CMK (cell line): ENCODE measurements at regions not wholly inside any gene's neighbourhood (a gene's known extent, or its start where the extent isn't known, plus 50 kb on each side); places are given as distances from the start of the nearest gene placed in this dataset.
"Not testable (repeated sequence)": the region's sequence is repeated elsewhere in the genome, so short reads cannot be mapped to it uniquely, and the experiment has no call there.

Experiments used
- DNase-seq: peaks from one replicate; pipeline ENCODE4 v3.0.0-alpha.2; 2010; ENCODE audit warnings: low read depth

GRCh38 chr18:49731860-49732311 lies 81.4 kb downstream of the ACAA2 start:
- DNase-seq: no peak

DNA sequence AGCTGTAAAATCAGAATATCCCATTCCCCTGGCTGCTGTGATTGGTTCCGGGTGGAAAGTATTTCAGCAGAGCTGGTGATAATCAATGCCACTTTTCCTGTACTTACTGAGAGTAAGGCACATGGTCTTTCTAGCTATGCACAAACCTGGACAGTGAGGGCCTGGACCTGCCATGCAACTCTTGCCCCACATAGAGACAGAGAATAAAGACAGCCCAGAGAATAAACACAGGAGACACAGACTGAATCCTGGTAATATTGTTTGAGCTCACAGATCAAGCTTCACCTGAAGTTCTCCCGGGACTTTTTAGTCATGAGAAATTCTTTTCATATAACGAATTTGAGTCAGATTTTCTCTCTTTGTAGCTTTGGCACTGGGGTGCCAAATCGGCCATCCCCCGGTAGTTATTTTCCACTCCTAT lies 81.9 kb downstream of the ACAA2 start:
- DNase-seq: no peak

GRCh38 chr18:49730951-49731391 lies 82.4 kb downstream of the ACAA2 start:
- no peak for DNase-seq

- DNase-seq: peak; percentile 12
Measured at GRCh38 chr18:49728542-49728941, 84.8 kb downstream of the ACAA2 start.

GRCh38 chr18:49727816-49728215 lies 85.5 kb downstream of the ACAA2 start:
- no peak for DNase-seq

DNA sequence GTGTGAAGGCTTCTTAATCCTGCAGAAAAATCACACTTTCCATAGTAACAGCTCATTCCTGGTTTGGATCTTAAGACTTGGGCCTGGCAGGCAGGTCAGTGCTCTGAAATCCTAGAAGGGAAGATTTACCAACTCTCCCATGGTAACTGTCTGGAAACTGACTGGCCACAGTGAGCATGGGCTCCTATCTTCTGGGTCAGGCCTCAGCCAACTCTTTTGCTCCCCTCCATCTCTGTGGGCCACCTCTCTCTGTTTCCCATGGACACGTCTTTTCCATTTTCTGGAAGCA lies 86.7 kb downstream of the ACAA2 start:
- no peak for DNase-seq

GRCh38 chr18:49725809-49726674 lies 87.3 kb downstream of the ACAA2 start:
- DNase-seq: no peak

DNA sequence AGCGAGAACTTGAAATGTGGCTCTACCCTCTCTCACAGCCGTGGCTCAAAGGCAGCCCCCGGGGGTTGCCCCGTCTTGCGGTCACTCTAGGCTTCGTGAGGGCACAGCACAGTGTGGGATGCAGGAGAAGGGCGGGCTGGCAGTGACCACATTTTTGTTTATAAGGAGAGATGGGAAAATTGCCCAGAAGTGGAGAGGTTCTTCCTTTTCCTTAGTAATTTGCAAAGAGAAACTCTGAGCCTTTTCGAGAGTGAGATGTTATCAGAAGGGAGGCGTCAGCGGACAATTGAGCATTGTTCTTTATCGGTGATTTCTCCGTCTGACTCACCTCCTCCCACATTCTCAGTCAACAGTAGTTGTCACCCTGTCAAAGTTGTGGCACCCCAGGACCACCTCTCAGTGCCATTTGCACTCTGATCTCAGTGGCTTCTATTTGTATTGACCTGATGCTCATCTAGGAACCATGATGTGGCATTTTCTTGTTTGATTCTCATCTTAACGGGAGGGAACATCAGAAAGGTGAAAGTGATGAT lies 89.6 kb downstream of the ACAA2 start:
- no peak for DNase-seq

DNA sequence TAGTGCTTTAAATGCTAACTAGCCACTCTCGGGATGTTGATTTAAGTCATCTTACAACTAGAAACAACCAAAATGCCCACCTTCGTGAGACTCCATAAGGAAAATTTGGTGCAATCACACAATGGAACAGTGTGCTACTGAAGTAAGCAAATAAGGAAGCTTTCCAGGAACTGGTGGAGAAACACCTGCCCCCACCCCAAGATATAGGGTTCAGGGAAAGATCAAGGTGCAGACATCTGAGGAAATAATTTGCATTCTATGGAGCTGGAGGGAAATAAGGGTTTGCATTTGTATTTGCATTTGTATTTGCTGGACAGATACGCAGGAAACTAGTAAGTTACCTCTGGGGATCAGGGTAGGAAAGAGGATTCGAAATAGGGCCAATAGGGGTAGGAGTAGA lies 90.9 kb downstream of the ACAA2 start:
- no peak for DNase-seq

- no peak for DNase-seq
Measured at GRCh38 chr18:49721981-49722380, 91.4 kb downstream of the ACAA2 start.

DNA sequence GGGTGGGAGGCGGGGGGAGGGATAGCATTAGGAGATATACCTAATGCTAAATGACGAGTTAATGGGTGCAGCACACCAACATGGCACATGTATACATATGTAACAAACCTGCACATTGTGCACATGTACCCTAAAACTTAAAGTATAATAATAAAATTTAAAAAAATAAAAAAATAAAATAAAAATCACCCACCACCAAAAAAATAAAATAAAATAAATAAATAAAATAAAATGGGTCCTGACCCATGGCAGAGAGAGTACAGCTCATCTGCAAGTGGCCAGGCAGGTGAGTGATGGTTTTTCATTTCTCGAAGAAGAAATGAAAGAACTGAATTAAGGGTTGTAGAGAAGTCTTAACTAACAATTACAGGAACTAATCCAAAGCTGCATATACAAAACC lies 92.4 kb downstream of the ACAA2 start:
- not testable (repeated sequence) for DNase-seq

- DNase-seq: no peak
Measured at GRCh38 chr18:49717617-49718016, 95.7 kb downstream of the ACAA2 start.

DNA sequence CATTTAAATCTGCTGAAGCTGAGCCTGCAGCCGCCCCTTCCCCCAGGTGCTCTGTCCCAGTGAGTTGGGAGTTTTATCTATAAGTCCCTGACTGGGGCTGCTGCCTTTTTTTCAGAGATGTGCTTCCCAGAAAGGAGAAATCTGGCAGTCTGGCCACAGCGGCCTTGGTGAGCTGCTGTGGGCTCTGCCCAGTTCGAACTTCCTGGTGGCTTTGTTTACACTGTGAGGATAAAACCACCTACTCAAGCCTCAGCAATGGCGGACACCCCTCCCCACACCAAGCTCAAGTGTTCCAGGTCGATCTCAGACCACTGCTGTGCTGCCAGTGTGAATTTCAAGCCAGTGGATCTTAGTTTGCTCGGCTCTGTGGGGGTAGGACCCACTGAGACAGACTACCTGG lies 97.3 kb downstream of the ACAA2 start:
- DNase-seq: no peak

- no peak for DNase-seq
Measured at GRCh38 chr18:49709347-49709690, 104.0 kb downstream of the ACAA2 start.

- no peak for DNase-seq
Measured at GRCh38 chr18:49708662-49709346, 104.5 kb downstream of the ACAA2 start.

DNA sequence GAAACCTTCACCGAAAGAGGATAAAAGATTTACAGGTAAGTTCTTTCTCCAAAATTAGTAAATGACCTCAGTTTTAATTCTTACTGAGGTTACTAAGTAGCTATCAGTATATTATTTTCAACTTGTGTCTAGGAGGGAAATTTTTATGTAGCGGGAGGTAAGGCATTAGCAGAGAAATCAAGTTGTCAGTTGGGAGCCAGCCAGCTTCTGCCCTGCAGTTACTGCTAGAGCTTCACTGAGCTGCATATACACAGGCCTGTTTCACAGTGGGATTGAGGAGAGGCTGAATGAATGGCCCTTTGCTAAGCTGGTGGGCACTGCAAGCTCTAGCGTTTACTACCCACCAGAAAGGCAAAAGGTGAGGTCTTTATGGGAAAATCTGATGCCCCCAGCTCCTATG lies 105.7 kb downstream of the ACAA2 start:
- DNase-seq: no peak

DNA sequence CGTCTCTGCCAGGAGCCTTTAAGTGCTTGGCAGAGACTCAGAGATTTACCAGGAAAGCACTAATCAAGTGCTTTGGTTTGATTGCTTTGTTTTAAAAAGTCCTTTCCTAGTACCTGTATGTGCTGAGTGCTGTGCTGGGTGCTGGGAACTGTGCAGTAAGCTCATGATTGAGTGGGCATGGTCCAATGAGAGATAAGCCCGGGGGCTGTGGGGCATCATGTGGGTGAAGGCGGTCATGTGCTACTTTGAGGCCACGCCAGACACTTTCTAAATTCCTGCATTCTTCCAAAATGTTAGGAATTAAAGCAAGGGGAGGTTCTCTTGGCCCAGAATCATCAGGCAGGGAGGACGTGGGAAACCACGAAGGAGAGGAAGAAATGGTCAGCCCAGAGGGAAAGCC lies 109.0 kb downstream of the ACAA2 start:
- DNase-seq: no peak

- no peak for DNase-seq
Measured at GRCh38 chr18:49701190-49701589, 112.1 kb downstream of the ACAA2 start.

- DNase-seq: no peak
Measured at GRCh38 chr18:49699303-49699702, 114.0 kb downstream of the ACAA2 start.

DNA sequence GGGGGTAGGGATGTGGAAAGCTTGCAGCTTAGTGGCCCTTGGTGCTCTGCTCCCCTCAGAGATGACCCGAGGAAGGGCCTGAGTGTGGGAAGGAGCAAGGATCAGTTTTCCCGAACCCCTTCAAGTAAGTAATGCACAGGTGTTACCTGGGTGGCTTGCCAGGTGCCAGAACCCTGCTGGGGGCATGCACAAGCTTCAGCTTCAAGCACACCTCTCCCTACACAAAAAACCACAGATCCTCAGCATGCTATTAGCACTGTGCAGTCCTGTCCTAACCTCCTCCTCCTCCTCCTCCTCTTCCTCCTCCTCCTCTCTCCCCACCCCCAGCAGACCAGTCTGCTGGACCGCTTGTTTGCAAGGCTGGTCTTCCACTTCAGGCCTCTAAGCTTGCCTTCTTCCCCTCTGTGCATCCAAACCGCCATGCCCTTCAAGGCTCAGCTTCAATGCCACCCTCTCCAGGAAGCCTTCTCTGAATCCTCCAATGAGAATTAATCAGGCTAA lies 114.8 kb downstream of the ACAA2 start:
- no peak for DNase-seq

DNA sequence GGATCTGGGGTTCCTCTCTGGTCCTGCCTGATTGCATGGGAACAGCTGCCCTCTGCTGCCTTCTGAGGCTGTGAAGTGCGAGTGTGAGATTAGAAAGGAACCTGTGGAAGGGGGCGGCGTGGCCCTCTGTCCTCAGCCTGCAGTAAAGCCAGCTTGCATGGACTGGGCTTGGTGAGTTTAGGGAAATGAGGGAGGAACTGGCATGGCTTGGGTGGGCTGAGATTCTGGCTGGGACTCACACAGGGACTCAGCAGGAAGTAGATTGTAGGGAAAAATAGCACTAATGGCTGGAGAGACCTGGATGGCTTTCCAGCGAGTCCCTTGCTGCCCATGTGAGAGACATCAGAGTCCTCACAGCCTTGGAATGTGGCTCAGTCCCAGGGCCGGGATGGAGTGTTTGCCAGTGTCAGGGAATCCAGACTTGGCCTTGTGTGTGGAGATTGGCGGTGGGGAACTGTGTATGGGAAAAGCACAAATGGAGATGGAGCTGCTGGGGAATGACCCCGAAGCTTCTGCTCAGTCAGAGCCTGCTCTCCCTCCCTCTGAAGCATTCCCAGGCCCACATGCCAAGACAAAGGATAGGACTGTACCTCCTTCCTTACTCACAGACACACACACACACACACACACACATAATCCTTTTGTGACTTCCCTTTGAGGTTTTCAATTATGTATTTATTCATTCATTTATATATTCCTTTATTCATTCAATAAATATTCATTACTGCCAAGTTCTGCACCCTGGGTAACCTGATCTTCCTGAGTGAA lies 115.4 kb downstream of the ACAA2 start:
- DNase-seq: no peak

GRCh38 chr18:49697049-49697448 lies 116.3 kb downstream of the ACAA2 start:
- no peak for DNase-seq
